ENCODE measurements at regions not wholly inside any gene's neighbourhood (a gene's known extent, or its start where the extent isn't known, plus 50 kb on each side); places are given as distances from the start of the nearest gene placed in this dataset.

- TF ChIP-seq RXRA (IDR thresholded peaks at IDR 0.05; ENCODE audit: borderline replicate concordance, low read depth): no peak
- TF ChIP-seq NFIC (IDR thresholded peaks at IDR 0.05; ENCODE audit: borderline replicate concordance): no peak
- peak in 1 of 2 experiments; percentile 98; a peak in 2 of 4 replicates for TF ChIP-seq EP300 (IDR thresholded peaks at IDR 0.05; ENCODE audit: borderline replicate concordance in 1 of 2, low read depth in 1 of 2, low read length in 1 of 2)
- TF ChIP-seq, protein P1, sequence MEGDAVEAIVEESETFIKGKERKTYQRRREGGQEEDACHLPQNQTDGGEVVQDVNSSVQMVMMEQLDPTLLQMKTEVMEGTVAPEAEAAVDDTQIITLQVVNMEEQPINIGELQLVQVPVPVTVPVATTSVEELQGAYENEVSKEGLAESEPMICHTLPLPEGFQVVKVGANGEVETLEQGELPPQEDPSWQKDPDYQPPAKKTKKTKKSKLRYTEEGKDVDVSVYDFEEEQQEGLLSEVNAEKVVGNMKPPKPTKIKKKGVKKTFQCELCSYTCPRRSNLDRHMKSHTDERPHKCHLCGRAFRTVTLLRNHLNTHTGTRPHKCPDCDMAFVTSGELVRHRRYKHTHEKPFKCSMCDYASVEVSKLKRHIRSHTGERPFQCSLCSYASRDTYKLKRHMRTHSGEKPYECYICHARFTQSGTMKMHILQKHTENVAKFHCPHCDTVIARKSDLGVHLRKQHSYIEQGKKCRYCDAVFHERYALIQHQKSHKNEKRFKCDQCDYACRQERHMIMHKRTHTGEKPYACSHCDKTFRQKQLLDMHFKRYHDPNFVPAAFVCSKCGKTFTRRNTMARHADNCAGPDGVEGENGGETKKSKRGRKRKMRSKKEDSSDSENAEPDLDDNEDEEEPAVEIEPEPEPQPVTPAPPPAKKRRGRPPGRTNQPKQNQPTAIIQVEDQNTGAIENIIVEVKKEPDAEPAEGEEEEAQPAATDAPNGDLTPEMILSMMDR (IDR thresholded peaks at IDR 0.05): no peak
- TF ChIP-seq, protein P2, sequence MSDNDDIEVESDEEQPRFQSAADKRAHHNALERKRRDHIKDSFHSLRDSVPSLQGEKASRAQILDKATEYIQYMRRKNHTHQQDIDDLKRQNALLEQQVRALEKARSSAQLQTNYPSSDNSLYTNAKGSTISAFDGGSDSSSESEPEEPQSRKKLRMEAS (IDR thresholded peaks at IDR 0.05; ENCODE audit: low read depth): no peak
- no peak for TF ChIP-seq RFX5 (IDR thresholded peaks at IDR 0.05; ENCODE audit: low read length)
- no peak for TF ChIP-seq EZH2phosphoT487 (IDR thresholded peaks at IDR 0.05; ENCODE audit: borderline replicate concordance, low read depth)
- TF ChIP-seq RAD21 (IDR thresholded peaks at IDR 0.05; ENCODE audit: low read length): peak; percentile 29
- no peak for TF ChIP-seq TAF1 (IDR thresholded peaks at IDR 0.05; ENCODE audit: borderline replicate concordance, low read depth, low read length)
Observed at GRCh38 chr4:155430895-155431795, 54.4 kb upstream of the MAP9 start.
